Activated B cell treated with CpG ODN at 0.5 μM for 24 hours (primary cell): ENCODE measurements at regions not wholly inside any gene's neighbourhood (a gene's known extent, or its start where the extent isn't known, plus 50 kb on each side); places are given as distances from the start of the nearest gene placed in this dataset.

Experiments used
- ATAC-seq: fragments of 200-7000 bp; cut with Tn5 transposase; one replicate; pipeline ENCODE4 v1.10.0; 2021; ENCODE audit warnings: low read depth, mild to moderate bottlenecking, moderate library complexity
- CTCF ChIA-PET: fragments of 350-600 bp; sonication (Branson Sonifier 250); formaldehyde crosslinking; loops from one replicate; lab custom pipeline; 2021; ENCODE audit warnings: antibody characterized with exemption; lab: Charles Lee
- POLR2A ChIA-PET: fragments of 350-600 bp; sonication (Branson Sonifier 250); formaldehyde crosslinking; loops from one replicate; lab custom pipeline; 2021; ENCODE audit warnings: antibody characterized with exemption; lab: Charles Lee
- DNase-seq: peaks from one replicate; pipeline ENCODE4 v3.0.0; 2022
- H3K27ac Mint-ChIP-seq: one replicate; pipeline ENCODE4 v1.8.0; 2020; ENCODE audit warnings: mixed read lengths
- H3K27me3 Mint-ChIP-seq: one replicate; pipeline ENCODE4 v1.8.0; 2021; ENCODE audit warnings: mixed read lengths
- H3K36me3 Mint-ChIP-seq: one replicate; pipeline ENCODE4 v1.8.0; 2021; ENCODE audit warnings: low read depth, mixed read lengths
- H3K4me1 Mint-ChIP-seq: one replicate; pipeline ENCODE4 v1.8.0; 2021; ENCODE audit warnings: mixed read lengths
- H3K4me3 Mint-ChIP-seq: one replicate; pipeline ENCODE4 v1.8.0; 2020; ENCODE audit warnings: mild to moderate bottlenecking, mixed read lengths
- H3K9me3 Mint-ChIP-seq: one replicate; pipeline ENCODE4 v1.8.0; 2020; ENCODE audit warnings: mixed read lengths
- intact Hi-C: fragments of 100-400 bp; cut with micrococcal nuclease; formaldehyde crosslinking; loops from one replicate; pipeline ENCODE4 v1.15.1; 2024
- TF ChIP-seq, protein P1 (sequence below): fragments of 200-600 bp; IDR thresholded peaks from one replicate; pipeline ENCODE4 v1.8.0; 2022; ENCODE audit warnings: antibody characterized with exemption, mild to moderate bottlenecking

GRCh38 chr15:66844041-66844746 is 142.2 kb downstream of the SMAD6 start:
- H3K4me3 Mint-ChIP-seq = no peak overlapping the region
- CTCF ChIA-PET = no interaction called here
- no peaks in the 10 kb centered on the region for H3K9me3 Mint-ChIP-seq
- ATAC-seq = no peak
- no peak for DNase-seq
- POLR2A ChIA-PET = no interaction called here
- TF ChIP-seq, protein P1, sequence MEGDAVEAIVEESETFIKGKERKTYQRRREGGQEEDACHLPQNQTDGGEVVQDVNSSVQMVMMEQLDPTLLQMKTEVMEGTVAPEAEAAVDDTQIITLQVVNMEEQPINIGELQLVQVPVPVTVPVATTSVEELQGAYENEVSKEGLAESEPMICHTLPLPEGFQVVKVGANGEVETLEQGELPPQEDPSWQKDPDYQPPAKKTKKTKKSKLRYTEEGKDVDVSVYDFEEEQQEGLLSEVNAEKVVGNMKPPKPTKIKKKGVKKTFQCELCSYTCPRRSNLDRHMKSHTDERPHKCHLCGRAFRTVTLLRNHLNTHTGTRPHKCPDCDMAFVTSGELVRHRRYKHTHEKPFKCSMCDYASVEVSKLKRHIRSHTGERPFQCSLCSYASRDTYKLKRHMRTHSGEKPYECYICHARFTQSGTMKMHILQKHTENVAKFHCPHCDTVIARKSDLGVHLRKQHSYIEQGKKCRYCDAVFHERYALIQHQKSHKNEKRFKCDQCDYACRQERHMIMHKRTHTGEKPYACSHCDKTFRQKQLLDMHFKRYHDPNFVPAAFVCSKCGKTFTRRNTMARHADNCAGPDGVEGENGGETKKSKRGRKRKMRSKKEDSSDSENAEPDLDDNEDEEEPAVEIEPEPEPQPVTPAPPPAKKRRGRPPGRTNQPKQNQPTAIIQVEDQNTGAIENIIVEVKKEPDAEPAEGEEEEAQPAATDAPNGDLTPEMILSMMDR = no peak
- no peaks in the 10 kb centered on the region for H3K36me3 Mint-ChIP-seq
- peaks cover 20% of the 10 kb centered on the region for H3K27me3 Mint-ChIP-seq
- H3K4me1 Mint-ChIP-seq = peaks cover 11% of the 10 kb centered on the region
- H3K27ac Mint-ChIP-seq = no peak overlapping the region
- intact Hi-C loops = loop anchor here (5.0 kb wide), 1 partner anchor 142 kb away; the partner anchor contains the start of gene SMAD6

GRCh38 chr15:66844747-66845145 is 142.7 kb downstream of the SMAD6 start:
- H3K4me3 Mint-ChIP-seq = no peak overlapping the region
- ATAC-seq (no peak), DNase-seq (no peak)
- H3K9me3 Mint-ChIP-seq = no peaks in the 10 kb centered on the region
- no peaks in the 10 kb centered on the region for H3K36me3 Mint-ChIP-seq
- ChIA-PET CTCF (no interaction called here), POLR2A (no interaction called here)
- TF ChIP-seq, protein P1 = no peak
- no peak overlapping the region for H3K27ac Mint-ChIP-seq
- peaks cover 10% of the 10 kb centered on the region for H3K4me1 Mint-ChIP-seq
- H3K27me3 Mint-ChIP-seq = peaks cover 20% of the 10 kb centered on the region
- intact Hi-C loops = loop anchor here (5.0 kb wide), 1 partner anchor 142 kb away; the partner anchor contains the start of gene SMAD6

DNA sequence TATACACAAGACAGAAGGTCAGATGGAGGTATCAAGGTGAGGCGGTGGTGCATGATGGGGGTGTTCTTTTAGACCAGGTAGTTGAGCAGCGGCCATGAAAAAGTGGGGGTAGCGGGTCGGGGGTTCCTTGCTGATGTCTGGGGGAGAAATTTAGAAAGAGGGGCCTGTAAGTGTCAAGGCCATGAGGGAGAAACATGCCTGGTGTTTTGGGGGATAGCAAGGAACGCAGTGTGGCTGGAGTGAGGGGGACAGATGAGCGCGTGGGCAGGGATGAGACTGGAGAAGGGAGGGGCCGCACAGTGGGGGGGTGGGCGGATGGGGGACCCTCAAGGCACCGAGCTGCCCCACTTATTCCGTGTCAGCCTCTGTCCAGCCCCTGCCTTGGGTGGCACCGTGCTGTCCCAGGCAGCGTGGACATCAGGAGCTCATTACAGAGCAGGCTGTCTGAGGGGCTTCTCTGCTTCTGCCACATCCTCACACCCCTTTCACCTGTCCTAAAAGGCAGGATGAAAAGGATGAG is 143.3 kb downstream of the SMAD6 start:
- no peak for ATAC-seq
- peaks cover 20% of the 10 kb centered on the region for H3K27me3 Mint-ChIP-seq

DNA sequence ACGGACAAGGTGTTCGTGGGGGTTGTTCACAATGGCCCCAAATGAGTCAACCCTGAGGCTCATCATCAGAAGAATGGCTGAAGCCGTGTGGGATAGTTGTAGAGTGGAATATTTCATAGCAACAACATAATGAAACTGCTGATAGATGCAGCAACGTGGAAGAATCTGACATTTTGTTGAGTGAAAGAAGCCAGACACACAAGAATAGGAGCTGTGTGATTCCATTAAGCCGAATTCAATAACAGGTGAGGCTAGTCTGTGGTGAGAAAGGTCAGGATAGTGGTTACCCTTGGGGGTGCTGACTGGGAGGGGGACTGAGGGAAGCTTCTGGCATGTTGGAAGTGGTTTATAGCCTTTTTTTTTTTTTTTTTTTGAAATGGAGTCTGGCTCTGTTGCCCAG is 144.0 kb downstream of the SMAD6 start:
- no peak overlapping the region for H3K27ac Mint-ChIP-seq
- H3K9me3 Mint-ChIP-seq = no peaks in the 10 kb centered on the region
- H3K4me3 Mint-ChIP-seq = no peak overlapping the region
- no peak for DNase-seq
- H3K27me3 Mint-ChIP-seq = peaks cover 20% of the 10 kb centered on the region
- TF ChIP-seq, protein P1 = no peak
- no peaks in the 10 kb centered on the region for H3K36me3 Mint-ChIP-seq
- no peak for ATAC-seq
- CTCF ChIA-PET = no interaction called here
- POLR2A ChIA-PET = interaction anchor here (0.5 kb wide), 1 partner anchor 10 kb away, joined by 4 read pairs; no protein-coding TSS in a partner anchor
- intact Hi-C loops = no loop called here
- peaks cover 14% of the 10 kb centered on the region for H3K4me1 Mint-ChIP-seq

More for the DNA sequence above, 143.3 kb downstream of the SMAD6 start:
- POLR2A ChIA-PET = no interaction called here
- TF ChIP-seq, protein P1 = no peak
- H3K36me3 Mint-ChIP-seq = no peaks in the 10 kb centered on the region
- CTCF ChIA-PET = no interaction called here
- intact Hi-C loops = no loop called here
- H3K4me3 Mint-ChIP-seq = no peak overlapping the region
- no peak for DNase-seq
- peaks cover 10% of the 10 kb centered on the region for H3K4me1 Mint-ChIP-seq
- H3K9me3 Mint-ChIP-seq = no peaks in the 10 kb centered on the region
- no peak overlapping the region for H3K27ac Mint-ChIP-seq

- ATAC-seq (no peak), DNase-seq (no peak)
- CTCF ChIA-PET = no interaction called here
- no peak overlapping the region for H3K27ac Mint-ChIP-seq
- no peak overlapping the region for H3K4me3 Mint-ChIP-seq
- H3K9me3 Mint-ChIP-seq = no peaks in the 10 kb centered on the region
- TF ChIP-seq, protein P1 = no peak
- no peaks in the 10 kb centered on the region for H3K36me3 Mint-ChIP-seq
- intact Hi-C loops = no loop called here
- peaks cover 19% of the 10 kb centered on the region for H3K4me1 Mint-ChIP-seq
- POLR2A ChIA-PET = no interaction called here
- H3K27me3 Mint-ChIP-seq = peaks cover 19% of the 10 kb centered on the region
Measured at GRCh38 chr15:66846811-66847210, 144.8 kb downstream of the SMAD6 start.
